HG03103 (cell line): ENCODE measurements at regions not wholly inside any gene's neighbourhood (a gene's known extent, or its start where the extent isn't known, plus 50 kb on each side); places are given as distances from the start of the nearest gene placed in this dataset.
"Not testable (repeated sequence)": the region's sequence is repeated elsewhere in the genome, so short reads cannot be mapped to it uniquely, and the experiment has no call there.

Source experiments
- ATAC-seq: cut with Tn5 transposase; IDR thresholded peaks from one replicate; pipeline ENCODE4 v1.9.1; 2021; ENCODE audit warnings: low read depth; ENCODE audit not compliant: unreplicated experiment

DNA sequence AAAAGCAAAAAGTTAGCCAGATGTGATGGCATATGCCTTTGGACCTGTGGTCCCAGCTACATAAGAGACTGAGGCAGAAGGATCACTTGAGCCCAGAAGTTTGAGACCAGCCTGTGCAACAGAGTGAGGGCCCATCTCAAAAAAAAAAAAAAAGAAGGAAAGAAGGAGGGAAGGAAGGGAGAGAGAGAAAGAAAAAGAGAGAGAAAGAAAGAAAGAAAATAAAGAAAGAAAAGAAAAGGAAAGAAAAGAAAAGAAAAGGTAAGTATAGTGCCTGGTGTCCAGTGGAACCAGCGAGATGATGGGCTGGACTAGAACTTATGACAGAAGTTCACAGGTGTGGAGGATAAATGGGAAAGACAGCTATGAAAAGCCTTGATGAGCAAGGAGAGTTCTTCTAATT lies 100.9 kb downstream of the QRSL1 start:
- no peak for ATAC-seq

DNA sequence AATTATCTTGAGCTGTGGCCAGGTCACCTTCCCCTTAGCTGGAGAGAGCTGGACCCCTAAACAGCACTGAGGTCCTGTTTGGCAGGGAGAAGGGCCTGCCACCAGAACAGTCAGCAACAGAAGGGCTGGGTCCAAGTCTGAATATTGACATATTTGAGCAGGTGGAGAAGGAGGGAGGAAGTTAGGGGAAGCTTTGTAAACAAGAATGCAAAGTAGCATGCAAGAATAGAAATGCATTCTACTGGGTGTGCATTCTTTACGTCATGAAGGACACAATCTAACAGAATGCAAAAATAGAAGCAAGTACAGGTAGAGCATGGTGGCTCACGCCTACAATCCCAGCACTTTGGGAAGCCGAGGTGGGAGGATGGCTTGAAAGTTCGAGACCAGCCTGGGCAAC lies 100.5 kb downstream of the QRSL1 start:
- no peak for ATAC-seq

DNA sequence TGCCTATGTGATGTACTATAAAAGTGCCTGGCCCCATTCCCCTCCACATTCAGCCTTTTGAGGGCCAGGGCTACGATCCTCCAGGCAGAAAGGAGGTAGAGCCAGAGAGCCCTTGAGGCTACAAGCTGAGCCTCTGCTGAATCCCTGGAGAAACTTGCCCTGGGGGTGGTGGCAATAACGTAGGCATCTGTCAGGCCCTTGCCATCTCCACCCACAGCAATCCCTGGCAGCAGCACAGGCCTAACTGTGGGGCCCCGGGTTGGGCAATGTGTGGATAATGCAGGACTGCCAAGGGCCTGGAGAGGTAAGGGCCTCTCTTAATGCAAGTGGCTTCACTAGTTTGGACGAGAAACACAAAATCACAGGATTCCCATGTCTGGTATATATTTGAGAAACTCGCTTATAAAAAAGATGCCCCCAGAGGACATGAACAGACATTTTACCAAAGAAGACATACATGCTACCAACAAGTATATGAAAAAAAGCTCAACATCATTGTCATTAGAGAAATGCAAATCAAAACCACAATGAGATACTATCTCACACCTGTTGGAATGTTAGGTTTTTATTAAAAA lies 99.0 kb downstream of the QRSL1 start:
- ATAC-seq, result no peak

DNA sequence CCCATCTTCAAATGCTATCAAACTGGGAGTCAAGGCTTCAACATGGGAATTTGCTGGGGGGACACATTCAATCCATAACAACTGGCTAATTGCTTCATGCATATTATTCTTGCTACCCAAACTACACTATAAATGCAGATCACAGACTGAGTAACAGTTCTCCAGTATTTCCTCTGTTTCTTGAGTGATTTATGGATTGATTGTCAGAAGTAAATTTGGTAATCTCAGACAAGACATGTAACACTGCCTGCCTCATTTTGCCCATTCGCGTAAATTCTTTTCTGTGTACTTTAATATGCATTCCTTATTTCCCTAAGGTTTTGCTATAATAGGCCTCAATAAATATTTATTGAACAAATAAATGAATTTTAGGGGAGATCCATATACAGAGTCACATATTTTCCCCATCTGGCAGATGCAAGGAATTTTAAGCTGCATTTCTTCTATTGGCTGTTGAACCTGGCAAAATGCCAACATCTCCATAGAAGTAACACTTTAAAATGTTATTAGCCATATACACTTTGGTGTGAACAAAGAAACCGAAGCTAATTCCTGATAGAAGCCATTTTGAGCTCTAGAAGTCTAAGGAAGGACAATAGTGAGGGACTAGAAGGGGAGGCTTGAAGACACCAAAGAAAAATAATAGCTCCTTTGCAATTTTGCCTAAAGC lies 98.2 kb downstream of the QRSL1 start:
- no peak for ATAC-seq

DNA sequence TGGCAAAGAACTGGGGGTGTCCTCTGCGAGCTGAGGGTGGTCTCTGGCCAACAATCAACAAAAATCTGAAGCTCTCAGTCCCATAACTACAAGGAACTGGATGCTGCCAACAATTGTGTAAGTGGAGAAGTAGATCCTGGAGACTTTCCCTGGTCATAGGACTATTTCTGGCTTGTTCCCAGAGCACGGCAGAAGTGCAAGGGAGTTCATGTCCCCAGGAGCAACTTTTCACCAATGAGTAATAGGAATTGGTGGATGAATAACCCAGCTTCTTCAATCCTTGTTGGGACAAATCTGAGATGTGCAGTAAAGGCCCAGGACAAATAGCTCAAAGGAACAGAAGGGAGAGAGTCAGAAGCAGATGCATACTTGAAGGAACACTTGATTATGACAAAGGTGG lies 95.5 kb downstream of the QRSL1 start:
- no peak for ATAC-seq

DNA sequence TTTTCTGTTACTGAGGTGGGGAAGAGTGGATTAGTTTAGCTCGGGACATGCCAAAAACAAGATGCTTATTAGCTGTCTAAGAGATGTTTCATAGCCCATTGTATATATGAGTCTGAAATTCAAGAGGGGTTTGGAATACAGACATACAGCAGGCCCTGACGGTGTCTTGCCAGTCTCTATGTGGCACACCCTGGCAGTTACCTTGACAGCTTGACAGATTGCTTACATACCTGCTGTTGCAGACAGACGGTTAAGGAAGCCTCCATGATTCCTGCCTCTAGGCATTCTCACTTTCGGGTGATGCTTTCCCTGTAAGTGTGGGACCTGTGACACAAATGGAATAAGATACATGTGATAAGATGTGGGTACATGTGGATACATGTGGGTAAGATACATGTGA lies 95.0 kb downstream of the QRSL1 start:
- ATAC-seq, result no peak

DNA sequence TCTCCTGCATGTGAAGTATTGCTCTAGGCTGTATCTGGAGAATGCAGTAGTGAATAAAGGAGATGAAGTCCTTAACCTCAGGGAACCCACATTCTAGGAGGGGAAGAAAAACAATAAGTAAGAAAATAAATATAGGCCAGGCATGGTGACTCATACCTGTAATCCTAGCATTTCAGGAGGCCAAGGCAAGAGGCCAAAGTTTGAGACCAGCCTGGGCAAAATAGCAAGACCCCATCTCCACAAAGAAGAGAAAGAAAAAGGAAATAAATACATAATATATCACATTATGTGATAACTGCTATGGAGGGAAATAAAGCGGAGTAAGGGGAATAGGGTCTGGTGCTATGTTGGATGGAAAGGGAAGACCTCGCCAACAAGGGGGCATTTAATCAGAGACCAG lies 94.0 kb downstream of the QRSL1 start:
- not testable (repeated sequence) for ATAC-seq

DNA sequence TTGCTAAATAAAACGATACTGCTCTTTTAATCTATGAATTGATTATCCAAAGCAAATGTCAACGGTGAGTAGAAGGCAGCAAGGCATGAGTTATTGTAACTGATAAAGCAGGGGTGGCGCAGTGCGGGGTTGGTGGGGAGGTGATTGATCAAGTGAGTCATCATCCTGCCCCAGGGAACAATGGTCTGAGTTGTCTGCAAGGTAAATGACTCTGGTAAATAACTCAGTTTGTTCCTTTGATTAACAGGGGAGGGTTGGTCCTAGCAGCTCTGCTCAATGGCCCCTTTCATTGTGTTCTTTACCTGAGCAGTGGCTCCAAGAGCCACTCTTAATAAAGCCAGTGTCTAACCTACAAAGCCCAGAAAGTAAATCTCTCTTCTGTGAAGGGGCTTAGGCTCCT lies 91.8 kb downstream of the QRSL1 start:
- ATAC-seq, result not testable (repeated sequence)
